Sigmoid colon (tissue), 4 donors: ENCODE measurements at regions not wholly inside any gene's neighbourhood (a gene's known extent, or its start where the extent isn't known, plus 50 kb on each side); places are given as distances from the start of the nearest gene placed in this dataset.

Experiments
- EP300 ChIP-seq, 4 donors: sonication (generic); formaldehyde crosslinking; IDR thresholded peaks; one replicate each; pipeline ENCODE4 v1.6.1; 2017; ENCODE audit warnings: antibody characterized with exemption in 4 of 4
- POLR2A ChIP-seq, 2 donors: fragments of 450-650 bp; IDR thresholded peaks; one replicate each; pipeline ENCODE4 v1.6.1; 2016; ENCODE audit warnings: antibody characterized with exemption in 2 of 2, mild to moderate bottlenecking in 2 of 2, moderate library complexity in 2 of 2
- POLR2AphosphoS5 ChIP-seq, 4 donors: sonication (generic); formaldehyde crosslinking; IDR thresholded peaks; one replicate each; pipeline ENCODE4 v1.6.1; 2017; ENCODE audit warnings: antibody characterized with exemption in 4 of 4
- TF ChIP-seq, protein P1 (sequence below), 4 experiments: fragments of 450-650 bp in 3 of 4; fragments of 200-600 bp in 1 of 4; IDR thresholded peaks; one replicate each; pipeline ENCODE4 v1.5.1; 2016 to 2019; ENCODE audit warnings: antibody characterized with exemption in 4 of 4, mild to moderate bottlenecking in 3 of 4, moderate library complexity in 2 of 4

DNA sequence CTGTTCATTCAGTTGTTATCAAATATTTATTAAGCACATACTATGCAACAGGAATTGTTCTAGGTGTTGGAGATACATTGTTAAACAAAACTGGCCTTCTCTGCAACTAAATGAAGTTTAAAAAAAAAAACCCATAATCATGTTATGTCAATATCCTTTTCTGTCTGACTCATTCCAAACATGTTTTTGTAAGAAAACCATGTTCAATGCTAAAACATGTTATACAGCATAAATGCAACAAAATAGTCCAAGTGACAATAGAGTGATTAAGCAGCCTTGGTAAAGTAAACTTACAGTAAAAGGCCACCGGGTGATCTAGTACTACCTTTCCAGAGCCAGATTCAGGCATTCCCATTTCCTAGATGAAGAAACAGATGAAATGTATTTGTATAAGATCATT, 278.0 kb upstream of the NECTIN3 start:
- TF ChIP-seq POLR2A (IDR thresholded peaks at IDR 0.05) (no peak), EP300 (IDR thresholded peaks at IDR 0.05) (no peak), POLR2AphosphoS5 (IDR thresholded peaks at IDR 0.05) (no peak)
- TF ChIP-seq, protein P1, sequence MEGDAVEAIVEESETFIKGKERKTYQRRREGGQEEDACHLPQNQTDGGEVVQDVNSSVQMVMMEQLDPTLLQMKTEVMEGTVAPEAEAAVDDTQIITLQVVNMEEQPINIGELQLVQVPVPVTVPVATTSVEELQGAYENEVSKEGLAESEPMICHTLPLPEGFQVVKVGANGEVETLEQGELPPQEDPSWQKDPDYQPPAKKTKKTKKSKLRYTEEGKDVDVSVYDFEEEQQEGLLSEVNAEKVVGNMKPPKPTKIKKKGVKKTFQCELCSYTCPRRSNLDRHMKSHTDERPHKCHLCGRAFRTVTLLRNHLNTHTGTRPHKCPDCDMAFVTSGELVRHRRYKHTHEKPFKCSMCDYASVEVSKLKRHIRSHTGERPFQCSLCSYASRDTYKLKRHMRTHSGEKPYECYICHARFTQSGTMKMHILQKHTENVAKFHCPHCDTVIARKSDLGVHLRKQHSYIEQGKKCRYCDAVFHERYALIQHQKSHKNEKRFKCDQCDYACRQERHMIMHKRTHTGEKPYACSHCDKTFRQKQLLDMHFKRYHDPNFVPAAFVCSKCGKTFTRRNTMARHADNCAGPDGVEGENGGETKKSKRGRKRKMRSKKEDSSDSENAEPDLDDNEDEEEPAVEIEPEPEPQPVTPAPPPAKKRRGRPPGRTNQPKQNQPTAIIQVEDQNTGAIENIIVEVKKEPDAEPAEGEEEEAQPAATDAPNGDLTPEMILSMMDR (IDR thresholded peaks at IDR 0.05): no peak
